HG03571 (cell line): ENCODE measurements at regions not wholly inside any gene's neighbourhood (a gene's known extent, or its start where the extent isn't known, plus 50 kb on each side); places are given as distances from the start of the nearest gene placed in this dataset.
"Not testable (repeated sequence)": the region's sequence is repeated elsewhere in the genome, so short reads cannot be mapped to it uniquely, and the experiment has no call there.

Experiments used
- ATAC-seq: cut with Tn5 transposase; IDR thresholded peaks from one replicate; pipeline ENCODE4 v1.9.1; 2021; ENCODE audit not compliant: unreplicated experiment

DNA sequence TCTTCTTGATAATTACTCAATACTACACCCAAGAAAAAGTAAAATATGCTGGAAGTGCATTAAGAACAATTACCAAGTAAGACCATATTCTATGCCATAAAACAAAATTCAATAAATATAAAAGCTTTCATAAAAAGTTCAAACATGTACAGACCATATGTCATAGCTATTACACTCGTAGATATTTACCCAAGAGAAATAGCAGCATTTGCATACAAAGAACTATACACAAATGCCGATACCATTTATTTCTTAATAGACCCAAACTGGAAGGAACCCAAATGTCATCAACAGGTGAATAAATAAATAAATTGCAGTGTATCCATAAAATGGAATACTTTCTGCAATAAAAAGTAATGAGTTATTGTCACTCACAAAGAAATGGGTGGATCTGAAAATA lies 78.3 kb upstream of the SLC16A7 start:
- ATAC-seq: no peak

DNA sequence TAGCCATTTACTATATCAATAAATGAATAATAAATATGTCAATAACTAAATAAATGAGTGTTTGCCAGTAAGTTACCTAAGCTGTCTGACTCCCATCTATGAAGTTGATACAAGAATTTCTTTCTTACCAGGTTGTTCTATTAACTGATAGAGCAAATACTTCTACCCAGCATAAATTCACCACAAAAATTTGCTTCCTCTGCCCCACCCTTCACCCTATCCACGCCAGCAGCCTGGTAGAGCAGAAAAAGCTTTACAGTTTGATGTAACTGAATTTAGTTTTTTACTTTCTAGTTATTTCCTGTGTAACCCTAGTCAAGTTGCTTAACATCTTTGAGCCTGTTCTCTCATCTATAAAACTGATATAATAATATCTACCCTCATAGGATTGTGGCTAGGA lies 94.9 kb upstream of the SLC16A7 start:
- no peak for ATAC-seq

DNA sequence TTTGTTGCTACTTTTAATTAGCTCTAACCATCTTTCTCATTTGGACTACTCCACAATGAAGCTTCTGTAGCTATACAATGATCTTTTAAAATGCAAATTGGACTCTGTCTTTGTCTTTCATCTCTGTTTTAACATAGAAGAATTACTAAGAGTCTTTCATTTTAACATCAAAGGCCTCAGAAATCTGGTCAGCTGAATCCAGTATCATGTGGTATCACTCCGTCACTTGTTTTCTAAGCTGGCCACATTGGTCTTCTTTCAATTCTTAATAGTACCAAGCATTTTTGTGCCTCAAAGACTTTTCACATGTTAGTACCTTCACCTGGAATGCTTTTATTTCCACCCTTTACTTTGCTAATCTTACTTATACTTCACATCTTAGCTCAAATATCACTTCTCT lies 95.5 kb upstream of the SLC16A7 start:
- no peak for ATAC-seq

DNA sequence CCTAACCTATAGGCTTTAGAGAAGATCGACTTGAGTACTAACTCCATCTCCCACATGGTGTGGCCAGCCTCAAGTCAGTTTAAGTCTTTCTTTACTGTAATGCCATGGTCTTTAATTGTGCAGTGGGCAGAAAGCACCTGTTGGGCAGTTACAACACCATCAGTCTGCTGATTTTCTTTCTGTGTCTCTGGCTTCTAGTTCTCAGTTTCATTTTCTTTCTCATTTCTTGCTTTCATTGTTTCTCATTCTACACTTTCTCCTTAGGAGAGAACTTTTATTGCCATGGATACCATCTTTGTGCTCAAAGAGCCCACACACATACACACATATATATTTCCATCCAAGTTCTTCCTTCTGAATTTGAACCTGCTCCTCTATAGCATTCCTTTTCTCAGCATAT lies 96.1 kb upstream of the SLC16A7 start:
- peak; percentile 81 for ATAC-seq

DNA sequence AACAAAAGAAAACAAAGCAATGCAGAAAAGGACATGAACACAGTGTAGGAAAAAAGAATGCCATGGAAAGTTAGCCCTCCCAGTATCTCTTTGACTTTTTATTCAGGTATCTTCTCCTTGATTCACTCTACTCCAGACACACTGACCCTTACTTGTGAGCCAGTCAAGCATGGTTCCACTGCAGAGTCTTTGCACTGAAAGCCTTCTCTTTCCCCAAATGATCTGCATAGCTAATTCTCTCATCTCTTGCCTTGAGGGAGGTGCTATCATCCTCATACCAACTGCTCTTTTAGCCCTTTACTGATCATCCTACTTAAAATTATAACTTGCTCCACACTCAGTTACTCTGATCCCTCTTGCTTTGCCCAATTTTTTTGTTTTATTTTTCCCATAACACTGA lies 101.2 kb upstream of the SLC16A7 start:
- peak; percentile 81 for ATAC-seq

DNA sequence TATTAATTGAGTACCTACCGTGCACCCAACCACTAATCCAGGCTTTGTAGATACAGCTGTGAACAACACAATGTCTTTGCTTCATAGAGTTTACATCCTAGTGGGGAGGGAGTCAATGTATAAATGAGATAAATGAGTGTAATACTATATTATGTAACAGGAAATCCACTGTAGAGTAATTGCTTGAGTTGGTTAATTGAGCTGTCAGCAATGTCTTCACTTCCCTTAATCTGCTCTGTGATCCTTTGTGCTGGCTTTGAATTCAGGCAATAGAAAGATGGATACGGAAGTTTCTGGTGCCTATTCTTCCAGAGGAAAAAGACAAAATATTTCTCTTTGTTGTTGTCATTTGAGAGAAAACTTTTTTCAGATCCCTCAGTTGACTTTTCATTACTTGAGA lies 104.0 kb upstream of the SLC16A7 start:
- no peak for ATAC-seq

DNA sequence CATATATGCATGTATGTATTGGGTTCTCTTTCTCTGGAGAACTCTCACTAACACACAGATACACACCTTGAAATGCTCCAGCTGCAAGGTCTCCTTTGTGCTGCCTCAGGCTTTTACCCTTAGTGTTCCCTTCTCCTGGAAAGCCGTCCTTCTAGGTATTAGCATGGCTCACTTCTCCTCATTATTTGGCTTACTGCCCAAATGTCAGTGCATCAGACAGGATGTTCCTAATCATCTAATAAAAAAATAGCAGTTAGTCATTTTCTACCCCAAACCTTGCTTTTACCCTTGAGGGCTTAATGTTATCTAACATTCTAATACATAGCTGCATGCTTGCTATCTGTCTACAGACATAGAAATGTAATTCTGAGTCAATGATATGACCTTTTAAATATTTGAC lies 109.0 kb upstream of the SLC16A7 start:
- ATAC-seq: no peak

DNA sequence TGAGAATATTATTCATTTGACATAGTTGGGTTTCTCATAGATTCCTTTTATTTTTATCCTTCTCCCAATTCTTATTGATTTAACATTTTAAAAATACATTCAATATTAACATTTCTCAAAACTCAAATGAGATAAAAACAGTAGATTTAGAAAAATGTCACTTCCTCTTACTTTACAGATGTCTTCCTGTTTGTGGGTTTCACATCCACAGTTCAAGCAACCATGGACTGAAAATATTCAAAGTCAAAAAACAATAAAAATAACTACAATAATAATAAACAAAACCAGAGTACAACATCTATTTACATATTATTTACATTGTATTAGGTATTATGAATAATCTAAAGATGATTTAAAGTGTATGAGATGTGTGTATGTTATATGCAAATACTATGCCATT lies 111.3 kb upstream of the SLC16A7 start:
- ATAC-seq: peak; percentile 74

DNA sequence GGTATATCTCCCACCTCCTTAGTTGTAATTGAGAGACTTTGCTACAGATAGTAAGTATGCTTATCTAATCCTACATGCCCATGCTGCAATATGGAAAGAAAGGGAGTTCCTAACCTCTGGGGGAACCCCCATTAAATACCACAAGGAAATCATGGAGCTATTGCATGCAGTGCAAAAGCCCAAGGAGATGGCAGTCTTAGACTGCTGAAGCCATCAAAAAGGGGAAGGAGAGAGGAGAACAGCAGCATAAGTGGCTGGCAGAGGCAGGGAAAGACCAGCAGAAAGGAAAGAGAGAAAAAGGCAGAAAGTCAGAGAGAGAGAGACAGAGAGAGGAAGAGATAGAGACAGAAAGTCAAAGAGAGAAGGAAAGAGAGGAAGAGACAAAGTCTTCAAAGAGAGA lies 121.6 kb upstream of the SLC16A7 start:
- ATAC-seq: not testable (repeated sequence)

DNA sequence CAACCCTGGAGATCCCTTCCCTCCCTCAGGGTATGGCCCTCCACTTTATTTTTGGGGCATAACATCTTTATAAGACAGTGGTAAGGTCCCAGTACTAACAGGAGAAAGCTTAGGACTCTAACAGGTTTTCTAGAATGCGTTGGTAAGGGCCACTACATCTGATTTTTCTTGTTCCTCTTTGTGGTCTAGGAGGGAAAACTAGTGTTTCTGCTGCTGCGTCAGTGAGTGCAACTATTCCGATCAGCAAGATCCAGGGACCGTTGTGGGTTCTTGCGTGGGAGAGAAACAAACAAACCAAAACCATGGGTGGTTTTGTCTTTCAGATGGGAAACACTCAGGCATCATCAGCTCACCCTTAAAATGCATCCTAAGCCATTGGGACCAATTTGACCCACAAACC lies 123.6 kb upstream of the SLC16A7 start:
- no peak for ATAC-seq

DNA sequence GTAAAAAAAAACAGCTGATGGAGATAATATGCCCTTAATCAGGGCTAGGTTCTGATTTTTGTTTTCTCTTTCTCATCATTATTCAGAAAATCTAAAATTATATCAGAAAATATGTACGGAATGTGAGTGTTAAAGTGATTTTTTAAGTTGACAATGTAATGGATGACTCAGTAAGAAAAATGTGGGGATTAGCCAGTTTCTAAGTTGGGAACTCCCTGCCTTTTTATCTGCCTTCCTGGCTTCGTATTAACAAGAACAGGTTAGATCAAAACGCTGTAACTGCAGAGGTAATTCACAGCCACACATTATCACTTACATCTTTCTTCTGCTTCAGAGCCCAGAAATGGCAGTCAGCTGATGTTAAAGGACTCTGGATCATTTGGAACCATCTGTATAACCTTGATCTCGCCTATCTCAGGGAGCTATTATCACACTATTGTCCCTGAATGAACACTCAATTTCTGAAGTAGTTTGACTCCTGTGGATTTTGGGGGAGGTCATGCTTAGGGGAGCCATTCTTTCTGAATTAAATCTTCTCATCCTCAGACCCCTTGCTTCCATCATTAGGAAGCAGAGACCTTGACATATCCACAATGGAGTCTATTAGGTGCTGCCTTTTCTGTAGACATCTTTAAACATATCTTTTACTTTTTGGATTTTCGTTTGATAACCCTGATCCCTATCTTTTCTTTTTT lies 135.7 kb upstream of the SLC16A7 start:
- ATAC-seq: no peak

DNA sequence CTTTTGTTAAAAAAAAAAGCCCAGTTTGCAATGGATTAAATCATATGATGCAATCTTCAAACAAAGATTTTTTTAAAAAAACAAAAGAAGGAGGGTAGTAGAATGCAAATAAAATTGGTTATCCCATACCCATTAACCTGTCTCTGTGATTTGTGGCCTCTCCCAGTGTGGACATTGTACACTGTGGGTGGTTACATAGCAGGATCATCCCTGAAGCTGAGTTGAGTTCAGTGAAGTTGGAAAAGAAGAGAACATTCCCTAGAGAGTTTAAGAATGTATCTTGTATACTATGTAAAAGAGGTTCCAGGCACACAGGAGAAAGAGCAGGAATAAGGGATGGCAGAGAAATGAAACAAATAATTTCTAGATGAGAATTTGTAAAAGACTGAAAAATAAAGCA lies 142.4 kb upstream of the SLC16A7 start:
- ATAC-seq: no peak

DNA sequence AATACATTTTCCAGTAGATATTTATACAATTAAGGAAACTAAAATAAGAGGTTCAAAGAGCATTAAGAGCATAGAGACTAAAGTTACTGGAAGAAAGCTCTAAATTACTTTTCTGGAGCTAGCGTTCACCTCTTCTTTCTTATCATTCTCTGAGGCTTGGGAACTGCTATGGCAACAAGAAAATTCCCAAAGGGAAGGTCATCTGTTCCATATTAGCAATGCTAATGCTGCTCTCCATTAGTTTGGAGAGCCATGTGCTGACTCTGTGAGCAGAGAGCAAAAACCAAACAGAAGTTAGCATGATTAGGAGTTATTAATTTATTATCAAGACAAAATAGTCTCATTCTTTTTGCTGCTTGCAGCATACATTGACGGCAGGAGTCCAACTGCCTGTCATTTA lies 143.1 kb upstream of the SLC16A7 start:
- ATAC-seq: no peak

DNA sequence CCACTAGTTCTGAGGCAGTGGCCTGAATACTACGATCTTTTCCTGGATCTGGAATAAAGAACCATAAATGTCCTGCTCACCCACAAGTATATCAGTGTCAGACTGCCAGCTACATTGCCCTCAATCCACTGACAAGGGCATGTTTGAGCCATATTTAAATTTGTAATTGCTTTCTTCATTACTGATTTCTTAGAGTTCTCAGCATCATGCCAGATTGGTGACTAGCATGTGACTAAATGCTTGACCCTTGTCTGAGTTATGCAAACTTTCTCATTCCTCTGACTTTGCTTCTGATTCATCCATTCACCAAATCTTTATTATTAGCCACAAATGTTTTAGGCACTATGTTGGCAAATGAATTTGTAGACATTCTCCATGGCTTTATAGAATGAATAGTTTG lies 143.6 kb upstream of the SLC16A7 start:
- ATAC-seq: no peak

DNA sequence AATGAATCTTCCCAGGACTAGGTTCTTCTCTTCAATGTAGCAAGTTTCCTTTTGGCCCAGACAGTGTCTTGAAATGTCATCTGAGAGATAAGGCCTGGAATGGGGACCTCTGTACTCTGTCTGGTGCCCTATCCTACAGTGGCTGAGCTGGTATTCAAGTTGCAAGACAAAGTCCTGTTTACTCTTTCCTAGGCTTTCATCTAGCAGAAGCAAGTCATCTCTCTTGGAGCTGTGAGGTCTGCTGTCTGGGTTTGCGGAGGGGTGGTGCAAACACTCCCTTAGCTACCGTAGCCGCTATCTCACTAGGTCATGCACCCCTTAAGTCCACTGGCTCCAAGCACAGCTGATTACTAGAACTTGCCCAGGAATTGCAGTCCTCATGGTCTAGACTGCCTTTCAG lies 149.7 kb upstream of the SLC16A7 start:
- ATAC-seq: no peak

DNA sequence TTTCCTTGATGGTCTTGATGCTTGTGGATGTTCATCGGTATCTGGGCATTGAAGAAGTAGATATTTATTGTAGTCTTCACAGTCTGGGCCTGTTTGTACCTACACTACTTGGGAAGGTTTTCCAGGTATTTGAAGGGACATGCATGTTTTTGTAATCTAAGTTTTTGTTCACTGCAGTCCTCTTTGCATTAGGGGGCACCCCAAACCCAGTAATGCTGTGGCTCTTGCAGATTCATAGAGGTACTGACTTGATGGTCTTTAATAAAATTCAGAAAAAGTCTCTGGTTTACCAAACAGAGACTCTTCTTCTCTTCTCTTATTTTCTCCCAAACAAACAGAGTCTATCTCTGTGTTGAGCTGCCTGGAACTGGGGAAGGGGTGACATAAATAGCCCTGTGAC lies 150.9 kb upstream of the SLC16A7 start:
- ATAC-seq: no peak

DNA sequence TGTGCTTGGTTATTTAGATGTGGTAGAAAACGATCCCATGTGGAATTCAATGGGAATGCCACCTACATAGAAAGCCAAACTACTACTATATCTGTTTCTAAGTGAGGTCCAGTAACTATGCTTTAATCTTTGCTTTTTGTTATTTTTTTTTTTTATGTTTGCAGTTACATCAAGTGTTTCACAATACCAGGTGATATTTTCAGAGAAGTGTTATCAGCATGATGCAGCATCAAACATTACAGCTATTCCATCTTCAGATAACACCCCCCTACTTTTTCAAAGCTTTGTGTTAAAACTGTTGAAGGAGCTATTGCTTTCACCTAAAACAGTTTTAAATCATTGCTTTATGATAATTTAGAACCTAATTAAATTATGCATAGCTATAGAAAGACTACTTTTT lies 163.8 kb upstream of the SLC16A7 start:
- no peak for ATAC-seq

DNA sequence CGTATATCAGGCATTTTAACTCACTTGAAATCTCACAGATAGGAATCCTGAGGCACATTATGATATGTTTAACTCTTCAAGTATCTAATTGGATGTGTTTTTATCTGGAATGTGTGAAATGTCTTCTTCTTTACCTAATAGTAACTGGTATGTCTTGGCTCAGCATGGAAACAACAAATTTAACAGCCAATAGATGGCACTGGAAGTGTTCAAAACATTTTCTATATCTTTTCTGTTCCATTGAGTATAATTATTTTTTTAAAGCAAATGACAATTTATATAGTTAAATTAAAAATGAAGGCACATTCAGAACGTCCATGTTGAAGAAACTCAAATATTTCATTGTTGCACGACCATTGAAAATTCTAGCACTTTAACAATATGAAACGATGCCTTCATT lies 164.6 kb upstream of the SLC16A7 start:
- ATAC-seq: no peak

DNA sequence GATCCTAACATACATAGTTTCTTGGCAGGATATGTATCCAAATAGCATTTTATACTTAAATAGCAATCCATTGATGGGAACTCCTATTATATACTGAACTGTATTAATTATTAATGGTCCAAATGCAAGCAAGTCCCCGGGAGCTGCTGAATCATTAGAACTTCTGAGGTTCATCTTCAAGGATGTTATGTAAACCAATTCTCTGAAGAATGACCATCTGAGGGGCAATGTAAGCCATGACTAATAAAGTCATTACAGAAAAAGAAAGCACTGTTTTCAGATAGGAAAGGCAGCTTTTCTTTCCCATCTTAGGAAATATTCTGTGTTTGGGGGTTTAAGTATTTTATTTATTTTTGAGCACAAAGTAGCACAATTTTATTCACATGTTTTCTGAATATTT lies 166.1 kb upstream of the SLC16A7 start:
- ATAC-seq: no peak

DNA sequence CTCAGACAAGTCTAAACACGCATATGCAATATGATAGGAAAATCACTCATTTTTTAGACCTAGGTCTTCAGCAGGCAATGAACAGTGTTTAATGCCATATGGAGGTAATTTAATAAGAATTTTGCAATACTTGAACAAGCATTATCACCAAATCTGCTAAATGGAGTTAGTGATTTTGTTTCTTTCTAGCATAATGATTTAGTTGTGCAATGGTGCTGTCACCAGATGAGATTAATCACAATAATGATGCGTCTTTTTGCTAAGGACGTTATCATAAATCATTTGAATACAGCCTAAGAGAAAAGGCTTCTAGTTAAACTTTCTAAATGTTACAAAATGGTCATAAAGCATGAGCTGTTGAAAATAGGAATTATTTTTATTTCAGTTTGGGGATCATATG lies 170.0 kb upstream of the SLC16A7 start:
- ATAC-seq: no peak

DNA sequence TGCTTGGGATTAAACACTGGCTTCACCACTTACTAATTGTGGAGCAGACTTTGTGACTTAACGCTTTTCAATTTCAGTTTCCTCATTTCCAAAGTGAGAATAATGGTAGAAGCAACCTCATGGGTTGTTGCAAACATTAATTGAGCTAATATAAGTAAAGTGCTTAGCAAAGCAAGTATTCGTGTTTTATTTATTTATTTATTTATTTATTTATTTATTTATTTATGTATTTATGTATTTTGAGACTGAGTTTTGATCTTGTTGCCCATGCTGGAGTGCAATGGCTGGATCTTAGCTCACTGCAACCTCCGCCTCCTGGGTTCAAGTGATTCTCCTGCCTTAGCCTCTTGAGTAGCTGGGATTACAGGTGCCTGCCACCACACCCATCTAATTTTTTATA lies 171.2 kb upstream of the SLC16A7 start:
- ATAC-seq: not testable (repeated sequence)

DNA sequence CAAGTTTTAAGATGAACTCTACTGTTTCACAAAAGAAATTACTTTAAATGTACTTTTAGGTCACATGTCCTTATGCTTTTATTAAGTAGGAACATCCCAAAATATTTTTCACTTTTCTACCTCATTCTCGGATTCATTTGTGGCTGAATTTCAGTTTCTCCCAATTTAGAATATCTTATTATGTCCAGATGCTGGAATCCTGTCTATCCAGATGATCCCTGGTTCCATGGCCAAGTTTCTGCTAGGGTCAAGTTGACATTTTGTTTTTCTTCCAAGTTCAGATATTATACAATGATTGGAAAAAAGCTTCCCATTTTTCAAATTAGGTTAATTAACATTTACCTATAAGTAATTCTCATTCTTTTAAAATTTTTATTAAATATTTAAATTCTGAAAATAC lies 181.8 kb upstream of the SLC16A7 start:
- ATAC-seq: no peak

DNA sequence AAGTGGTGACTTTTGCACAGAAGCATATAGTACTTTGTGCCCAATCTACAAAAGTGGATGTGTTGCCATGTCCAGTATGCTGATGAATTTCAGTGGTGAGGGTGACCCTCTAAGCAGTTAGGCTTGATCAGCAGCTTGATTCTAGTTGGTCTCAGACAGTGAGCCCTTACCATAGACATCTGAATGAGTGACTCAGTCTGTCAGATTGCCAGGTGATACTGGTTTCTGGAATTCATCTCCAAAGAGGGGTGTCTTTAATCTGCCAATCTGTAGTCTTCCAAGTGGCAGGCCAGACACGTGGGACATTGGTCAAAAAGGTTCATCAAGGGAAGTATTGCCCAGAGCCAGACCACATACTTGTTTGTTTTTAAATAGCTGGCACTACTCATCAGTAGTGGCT lies 187.4 kb upstream of the SLC16A7 start:
- no peak for ATAC-seq

DNA sequence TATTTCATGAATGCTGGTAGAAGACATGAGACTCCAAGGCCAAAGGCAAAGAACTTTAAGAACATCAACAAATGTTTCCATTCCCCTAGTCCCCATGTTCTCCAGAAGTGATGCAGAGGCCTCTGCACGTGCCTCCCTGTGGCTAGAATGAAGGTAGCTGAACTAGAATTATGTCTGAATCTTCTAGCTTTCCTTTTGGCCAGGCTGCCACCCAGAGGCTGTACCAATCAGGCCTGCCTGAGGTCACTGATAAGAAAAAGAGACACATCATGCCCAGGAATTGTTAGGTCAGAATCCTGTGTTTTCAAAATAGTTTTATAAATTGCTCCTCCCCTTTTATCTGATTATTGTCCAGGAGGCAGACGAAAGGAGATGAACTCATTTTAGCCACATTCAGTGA lies 188.0 kb upstream of the SLC16A7 start:
- no peak for ATAC-seq
